HG03159 (cell line): ENCODE measurements at regions not wholly inside any gene's neighbourhood (a gene's known extent, or its start where the extent isn't known, plus 50 kb on each side); places are given as distances from the start of the nearest gene placed in this dataset.
"Not testable (repeated sequence)": the region's sequence is repeated elsewhere in the genome, so short reads cannot be mapped to it uniquely, and the experiment has no call there.

Experiments used
- ATAC-seq: cut with Tn5 transposase; IDR thresholded peaks from one replicate; pipeline ENCODE4 v1.9.1; 2021; ENCODE audit warnings: mild to moderate bottlenecking, moderate library complexity; ENCODE audit not compliant: unreplicated experiment

DNA sequence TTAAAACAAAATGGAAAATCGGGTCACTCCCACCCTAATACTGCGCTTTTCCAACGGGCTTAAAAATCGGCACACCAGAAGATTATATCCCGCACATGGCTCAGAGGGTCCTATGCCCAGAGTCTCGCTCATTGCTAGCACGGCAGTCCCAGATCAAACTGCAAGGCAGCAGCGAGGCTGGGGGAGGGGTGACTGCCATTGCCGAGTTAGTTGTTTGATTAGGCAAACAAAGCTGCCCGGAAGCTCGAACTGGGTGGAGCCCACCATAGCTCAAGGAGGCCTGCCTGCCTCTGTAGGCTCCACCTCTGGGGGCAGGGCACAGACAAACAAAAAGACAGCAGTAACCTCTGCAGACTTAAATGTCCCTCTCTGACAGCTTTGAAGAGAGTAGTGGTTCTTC lies 100.7 kb upstream of the KLHL1 start:
- ATAC-seq = not testable (repeated sequence)

DNA sequence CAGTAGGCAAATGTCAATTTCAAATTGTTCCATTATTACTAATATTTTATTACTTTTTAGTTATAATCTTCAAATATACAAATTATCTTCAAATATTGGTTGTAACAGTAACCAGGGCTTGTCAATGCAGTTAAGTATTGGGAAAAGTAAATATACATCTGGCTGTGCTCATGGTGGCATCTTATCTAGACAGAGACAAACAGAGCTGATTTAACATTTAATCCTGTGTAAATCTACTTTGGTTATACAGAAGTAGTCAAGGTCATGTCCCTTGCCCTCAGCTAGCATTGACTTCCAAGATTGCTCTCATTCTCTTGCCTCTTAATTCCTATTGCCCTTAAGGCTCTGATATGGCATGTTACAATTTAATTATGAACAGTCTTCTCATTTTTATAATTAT lies 98.4 kb upstream of the KLHL1 start:
- ATAC-seq = no peak

DNA sequence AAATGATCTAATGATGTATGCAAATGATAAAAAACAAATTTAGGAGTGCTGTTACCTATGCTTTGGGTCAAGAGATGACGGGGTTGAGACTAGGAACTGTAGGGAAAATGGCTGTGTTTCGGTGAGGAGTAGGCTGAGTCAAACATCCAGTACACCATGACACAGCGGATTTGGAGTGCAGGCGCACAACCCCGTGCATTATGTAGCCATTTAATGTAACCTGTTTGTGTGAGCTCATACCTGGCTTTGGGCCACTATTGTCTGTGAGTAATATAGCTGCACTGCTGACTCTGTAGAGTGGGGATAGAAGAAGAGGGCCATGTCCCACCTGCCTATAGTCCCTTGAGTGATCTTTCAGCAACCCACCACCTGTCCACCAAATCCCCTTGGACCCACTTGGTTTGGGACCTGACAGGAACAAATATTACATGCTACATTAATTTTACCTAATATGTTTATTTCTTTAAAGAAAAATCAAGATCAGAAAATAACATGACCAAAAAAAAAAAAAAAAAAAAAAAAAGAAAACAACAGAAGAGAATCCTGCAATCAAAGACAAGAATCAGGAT lies 95.5 kb upstream of the KLHL1 start:
- ATAC-seq = no peak

DNA sequence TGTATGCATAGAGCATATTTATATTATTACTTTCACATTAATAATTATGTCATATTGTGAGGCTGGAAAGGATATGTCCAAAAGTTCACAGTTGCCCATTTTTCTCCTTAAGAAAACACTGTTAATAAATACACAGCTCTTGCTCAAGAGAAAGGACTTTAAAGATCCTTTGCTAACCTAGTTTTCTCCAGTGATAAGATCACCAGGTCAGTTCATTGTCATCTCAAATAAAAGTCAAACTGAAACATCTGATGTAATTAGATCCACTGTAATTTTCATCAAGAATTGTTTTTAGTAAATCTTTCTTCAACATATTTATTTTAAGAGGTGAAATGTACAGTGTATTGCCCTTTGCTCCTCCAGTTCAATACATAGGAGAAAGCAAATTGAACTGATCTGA lies 82.8 kb upstream of the KLHL1 start:
- no peak for ATAC-seq

DNA sequence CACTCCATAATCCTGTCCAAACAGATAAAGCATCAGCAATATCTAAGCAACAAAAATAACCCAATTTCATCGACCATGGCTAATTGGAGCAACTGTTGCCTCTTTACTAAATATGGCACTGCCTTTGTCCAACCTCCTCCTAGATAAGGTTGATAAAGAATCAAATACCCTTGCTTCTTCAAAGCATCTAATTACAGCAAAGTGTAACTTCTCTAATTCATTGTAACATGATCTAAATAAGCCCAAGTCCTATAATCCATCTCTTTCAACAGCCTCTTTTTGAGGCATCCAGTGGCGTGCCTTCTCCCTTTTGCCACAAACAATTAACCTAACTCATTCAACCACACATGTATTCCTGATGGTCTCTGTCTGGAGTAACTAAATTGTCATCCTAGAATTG lies 81.7 kb upstream of the KLHL1 start:
- ATAC-seq = no peak

DNA sequence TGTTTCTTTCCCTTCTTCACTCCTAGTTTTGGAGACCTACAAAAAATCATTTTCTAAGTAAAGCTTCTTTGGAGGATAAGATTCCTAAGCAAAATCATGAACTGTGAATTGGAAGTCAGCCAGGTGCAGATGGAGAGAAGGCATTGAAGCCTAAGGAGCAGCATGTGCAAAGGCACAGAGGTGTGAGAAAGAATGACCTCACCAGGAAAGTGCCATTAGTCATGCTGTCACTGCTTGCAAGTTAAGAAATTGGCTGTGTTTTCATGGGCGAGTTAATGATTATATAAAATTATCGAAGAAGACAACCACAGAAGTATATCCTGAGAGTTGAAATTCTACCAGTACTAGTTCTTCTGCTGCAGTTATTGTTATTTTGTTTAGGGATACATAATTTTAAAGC lies 80.3 kb upstream of the KLHL1 start:
- no peak for ATAC-seq

DNA sequence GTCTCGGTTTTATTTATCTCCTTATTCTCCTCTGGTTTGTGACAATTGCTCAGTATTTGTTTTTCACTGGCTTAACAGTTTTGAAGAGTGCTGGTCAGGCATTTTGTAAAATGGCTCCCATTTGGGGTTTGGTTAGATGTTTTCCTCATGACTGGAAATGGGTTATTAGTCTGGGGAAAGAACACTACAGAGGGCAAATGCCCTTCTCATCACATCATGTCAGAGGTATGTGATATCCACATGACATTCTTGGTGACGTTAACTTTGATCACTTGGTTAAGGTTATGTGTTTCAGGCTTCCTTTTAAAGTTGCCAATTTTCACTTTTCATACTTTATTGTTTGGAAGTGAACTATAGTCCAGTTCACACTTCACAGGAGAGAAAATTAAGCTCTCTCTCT lies 74.8 kb upstream of the KLHL1 start:
- no peak for ATAC-seq
